SK-N-SH (cell line): ENCODE measurements at regions not wholly inside any gene's neighbourhood (a gene's known extent, or its start where the extent isn't known, plus 50 kb on each side); places are given as distances from the start of the nearest gene placed in this dataset.

Experiments used
- CTCF ChIA-PET: fragments of 300-600, 350-600 bp; formaldehyde crosslinking; extraction: SDS; loops from one replicate; lab custom pipeline; 2021; lab: Yijun Ruan, JAX
- POLR2A ChIA-PET: fragments of 350-600 bp; sonication (Branson Sonifier 250); formaldehyde crosslinking; extraction: SDS; loops from one replicate; lab custom pipeline; 2020; ENCODE audit warnings: antibody characterized with exemption, inconsistent platforms; lab: Yijun Ruan, JAX
- DNase-seq: peaks from one replicate; pipeline ENCODE4 v3.0.0; 2012
- H2AFZ ChIP-seq: fragments of 200-600 bp; sonication (generic); 2 replicates; pipeline ENCODE4 v1.8.1; 2016; ENCODE audit warnings: antibody characterized with exemption, mild to moderate bottlenecking, low read depth
- H3F3A ChIP-seq: fragments of 200-600 bp; sonication (generic); replicated peaks from 2 replicates; pipeline ENCODE3; 2016; ENCODE audit warnings: antibody characterized with exemption, mild to moderate bottlenecking; ENCODE audit not compliant: insufficient read depth
- H3K27ac ChIP-seq, 2 experiments: fragments of 200-500 bp in 1 of 2; fragments of 200-600 bp in 1 of 2; sonication (Bioruptor generic) in 1 of 2; sonication (generic), shearing (Covaris generic) in 1 of 2; 2 replicates each; pipeline versions ENCODE4 v1.5.1 to v1.6.1; 2014 to 2016; ENCODE audit warnings: low read depth in 2 of 2, inconsistent platforms in 1 of 2, low read length in 1 of 2, mild to moderate bottlenecking in 1 of 2, mixed read lengths in 1 of 2
- H3K27me3 ChIP-seq: fragments of 200-600 bp; sonication (generic), shearing (Covaris generic); 2 replicates; pipeline ENCODE4 v1.6.1; 2016; ENCODE audit warnings: mixed run types; ENCODE audit not compliant: insufficient read depth
- H3K36me3 ChIP-seq, 2 experiments: fragments of 200-500 bp in 1 of 2; fragments of 200-600 bp in 1 of 2; sonication (Bioruptor generic) in 1 of 2; sonication (generic) in 1 of 2; replicated peaks in 1 of 2; 2 replicates each; pipeline versions ENCODE3 to v1.5.1; 2014 to 2016; ENCODE audit warnings: low read length in 1 of 2, mild to moderate bottlenecking in 1 of 2; ENCODE audit not compliant: insufficient read depth in 2 of 2, control insufficient read depth in 1 of 2
- H3K4me1 ChIP-seq, 2 experiments: fragments of 200-500 bp in 1 of 2; fragments of 200-600 bp in 1 of 2; sonication (Bioruptor generic) in 1 of 2; sonication (generic), shearing (Covaris generic) in 1 of 2; 2 replicates each; pipeline versions ENCODE4 v1.5.1 to v1.6.1; 2014 to 2016; ENCODE audit warnings: low read depth in 1 of 2, low read length in 1 of 2, mixed run types in 1 of 2; ENCODE audit not compliant: insufficient read depth in 2 of 2, control insufficient read depth in 1 of 2
- H3K4me2 ChIP-seq: fragments of 200-600 bp; sonication (generic), shearing (Covaris generic); 2 replicates; pipeline ENCODE4 v1.6.1; 2017; ENCODE audit warnings: mixed run types
- H3K4me3 ChIP-seq, 2 experiments: fragments of 200-500 bp in 1 of 2; fragments of 200-600 bp in 1 of 2; sonication (Bioruptor generic) in 1 of 2; sonication (generic), shearing (Covaris generic) in 1 of 2; 2 replicates each; pipeline versions ENCODE4 v1.5.1 to v1.8.1; 2014 to 2016; ENCODE audit warnings: low read depth in 2 of 2, inconsistent platforms in 1 of 2, low read length in 1 of 2, mild to moderate bottlenecking in 1 of 2, mixed read lengths in 1 of 2, moderate library complexity in 1 of 2
- H3K79me2 ChIP-seq: fragments of 200-600 bp; sonication (generic); 2 replicates; pipeline ENCODE4 v1.8.1; 2017; ENCODE audit warnings: mild to moderate bottlenecking; ENCODE audit not compliant: insufficient read depth
- H3K9ac ChIP-seq: fragments of 200-600 bp; sonication (generic); 2 replicates; pipeline ENCODE4 v1.6.1; 2017; ENCODE audit warnings: mixed run types
- H3K9me2 ChIP-seq: fragments of 200-600 bp; sonication (generic); 2 replicates; pipeline ENCODE4 v1.6.1; 2017; ENCODE audit warnings: mixed run types
- H3K9me3 ChIP-seq: fragments of 200-600 bp; sonication (generic); 2 replicates; pipeline ENCODE4 v1.6.1; 2017; ENCODE audit warnings: mixed run types, mild to moderate bottlenecking, moderate library complexity
- H4K20me1 ChIP-seq: fragments of 200-600 bp; sonication (generic); 2 replicates; pipeline ENCODE4 v1.6.1; 2017; ENCODE audit warnings: mild to moderate bottlenecking, mixed run types; ENCODE audit not compliant: insufficient read depth
- ELF1 ChIP-seq: IDR thresholded peaks from 2 replicates; pipeline ENCODE4 v1.4.0; 2012
- EP300 ChIP-seq, 2 experiments: IDR thresholded peaks; 2 replicates each; pipeline versions ENCODE4 v1.4.0 to v1.6.1; 2012; ENCODE audit warnings: borderline replicate concordance in 1 of 2, low read depth in 1 of 2, low read length in 1 of 2
- FOSL2 ChIP-seq: IDR thresholded peaks from 2 replicates; pipeline ENCODE4 v1.4.0; 2012; ENCODE audit warnings: low read depth, mild to moderate bottlenecking, moderate library complexity, borderline replicate concordance
- FOXJ3 ChIP-seq: sonication (generic); formaldehyde crosslinking; IDR thresholded peaks from 2 replicates; pipeline ENCODE4 v1.5.1; 2020; ENCODE audit warnings: mild to moderate bottlenecking, missing genetic modification reagents
- FOXM1 ChIP-seq: IDR thresholded peaks from 2 replicates; pipeline ENCODE4 v1.4.0; 2012; ENCODE audit warnings: low read depth, mild to moderate bottlenecking
- GATA2 ChIP-seq: sonication (generic); formaldehyde crosslinking; IDR thresholded peaks from 2 replicates; pipeline ENCODE4 v1.5.0; 2020; ENCODE audit warnings: mild to moderate bottlenecking, missing genetic modification reagents
- JUND ChIP-seq: IDR thresholded peaks from 2 replicates; pipeline ENCODE4 v1.4.0; 2012
- MEF2A ChIP-seq: IDR thresholded peaks from 2 replicates; pipeline ENCODE4 v1.4.0; 2012; ENCODE audit warnings: low read depth, borderline replicate concordance
- MXI1 ChIP-seq: IDR thresholded peaks from 2 replicates; pipeline ENCODE4 v1.6.1; 2012; ENCODE audit warnings: mild to moderate bottlenecking, low read depth, low read length, improper control_type of control experiment
- NFIC ChIP-seq: IDR thresholded peaks from 2 replicates; pipeline ENCODE4 v1.4.0; 2012; ENCODE audit warnings: borderline replicate concordance
- RCOR1 ChIP-seq: fragments of 150-350 bp; IDR thresholded peaks from 2 replicates; pipeline ENCODE4 v1.6.1; 2017; ENCODE audit warnings: antibody characterized with exemption, low read length
- RFX5 ChIP-seq: IDR thresholded peaks from 2 replicates; pipeline ENCODE4 v1.6.1; 2012; ENCODE audit warnings: mild to moderate bottlenecking, improper control_type of control experiment, low read length
- RXRA ChIP-seq: IDR thresholded peaks from 2 replicates; pipeline ENCODE4 v1.4.0; 2012; ENCODE audit warnings: low read depth, mild to moderate bottlenecking, borderline replicate concordance
- SIN3A ChIP-seq: IDR thresholded peaks from 2 replicates; pipeline ENCODE4 v1.6.1; 2012; ENCODE audit warnings: low read depth, mild to moderate bottlenecking, low read length, moderate library complexity, borderline replicate concordance
- SMC3 ChIP-seq: IDR thresholded peaks from 2 replicates; pipeline ENCODE4 v1.6.1; 2012; ENCODE audit warnings: low read depth, low read length, improper control_type of control experiment
- TAF1 ChIP-seq: IDR thresholded peaks from 2 replicates; pipeline ENCODE4 v1.6.1; 2012; ENCODE audit warnings: low read depth, mild to moderate bottlenecking, low read length, moderate library complexity, borderline replicate concordance
- TCF12 ChIP-seq: IDR thresholded peaks from 2 replicates; pipeline ENCODE4 v1.4.0; 2012
- TEAD4 ChIP-seq: IDR thresholded peaks from 2 replicates; pipeline ENCODE4 v1.4.0; 2012; ENCODE audit warnings: mild to moderate bottlenecking, borderline replicate concordance; ENCODE audit not compliant: insufficient read depth
- USF2 ChIP-seq: fragments of 150-350 bp; IDR thresholded peaks from 2 replicates; pipeline ENCODE4 v1.6.1; 2017; ENCODE audit warnings: antibody characterized with exemption, low read length, low read depth, borderline replicate concordance
- YY1 ChIP-seq: IDR thresholded peaks from 2 replicates; pipeline ENCODE4 v1.4.0; 2012; ENCODE audit warnings: low read depth, mild to moderate bottlenecking
- ZBTB33 ChIP-seq: IDR thresholded peaks from 2 replicates; pipeline ENCODE4 v1.4.0; 2012; ENCODE audit warnings: low read depth, borderline replicate concordance
- WGBS: methylation state at CpG from one replicate; pipeline ENCODE4 v1.1.6; 2017; ENCODE audit warnings: low lambda C conversion rate; 5-methylcytosine and 5-hydroxymethylcytosine counted together
- TF ChIP-seq, protein P1 (sequence below): IDR thresholded peaks from 2 replicates; pipeline ENCODE4 v1.4.0; 2012; ENCODE audit warnings: low read depth

GRCh38 chr13:90413548-90413947 lies 933.9 kb upstream of the MIR17HG start:
- Histone ChIP-seq H3K9me2 (no peaks in the 10 kb centered on the region), H3K4me1 (peaks cover 0 to 28% of the 10 kb centered on the region in 2 experiments; a peak in 3 of 4 replicates), H3K27me3 (no peaks in the 10 kb centered on the region), H2AFZ (0 out of 2 replicates have a peak overlapping the region, but pooled peaks have one; percentile 13), H3K36me3 (no peaks in the 10 kb centered on the region), H3K4me2 (no peak overlapping the region), H3K27ac (no peak overlapping the region), H4K20me1 (no peaks in the 10 kb centered on the region), H3K9ac (no peak overlapping the region), H3F3A (peaks cover 22% of the 10 kb centered on the region), H3K9me3 (no peaks in the 10 kb centered on the region), H3K4me3 (no peak overlapping the region), H3K79me2 (no peaks in the 10 kb centered on the region)
- 0% methylated on average over 1 of the region's 1 CpG for WGBS
- TF ChIP-seq SMC3, result no peak
- TF ChIP-seq YY1, result no peak
- no peak for TF ChIP-seq FOXJ3 (CRISPR knock-in tag)
- no peak for TF ChIP-seq ELF1
- no peak for TF ChIP-seq EP300 (IDR thresholded peaks at IDR 0.05; ENCODE audit: borderline replicate concordance in 1 of 2, low read depth in 1 of 2, low read length in 1 of 2)
- ChIA-PET POLR2A (no interaction called here), CTCF (no interaction called here)
- DNase-seq, result no peak

DNA sequence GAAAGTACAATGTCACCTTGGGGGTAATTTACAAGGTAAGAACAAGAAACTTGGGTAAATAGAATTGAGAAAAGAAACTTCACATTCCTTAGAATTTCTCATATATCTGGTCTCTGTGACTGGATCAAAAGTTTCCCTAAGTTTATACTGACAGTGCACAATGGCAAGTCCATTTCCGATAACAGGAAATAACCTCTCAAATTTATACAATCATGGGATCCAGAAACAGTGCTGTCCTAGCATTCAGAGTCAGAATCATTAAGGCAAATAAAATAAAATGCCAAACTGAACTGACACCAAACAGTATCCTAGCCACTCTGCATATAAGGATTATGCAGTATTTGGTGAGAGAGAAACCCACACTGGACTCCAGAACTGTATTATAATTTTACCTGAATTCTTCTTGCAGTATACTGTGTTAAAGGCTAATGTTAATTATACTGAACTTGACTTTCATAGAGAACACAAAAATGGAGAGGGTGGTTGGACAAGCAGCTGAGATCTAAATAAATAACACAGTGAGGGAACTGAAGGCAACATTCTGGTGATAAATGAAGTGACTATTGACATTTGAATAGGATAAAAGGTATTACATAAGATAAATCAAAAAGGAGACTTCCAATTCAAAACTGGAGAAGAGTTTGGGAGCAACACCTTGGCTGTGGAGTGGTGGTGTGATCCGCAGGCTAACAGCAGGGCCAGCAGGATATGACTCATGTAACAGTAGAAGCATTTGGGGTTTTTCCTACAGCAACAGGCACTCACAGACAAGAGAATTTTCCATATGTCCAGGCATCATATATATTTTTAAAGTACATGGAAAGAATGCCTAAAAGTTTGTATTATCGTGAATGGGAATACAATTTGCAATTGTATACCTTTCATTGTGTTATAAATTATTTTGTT lies 932.5 kb upstream of the MIR17HG start:
- Histone ChIP-seq H3K4me2 (peak overlapping the region; percentile 41), H4K20me1 (no peaks in the 10 kb centered on the region), H2AFZ (peak overlapping the region; percentile 61), H3K27ac (peak overlapping the region; percentile 74 to 81), H3K9ac (no peak overlapping the region), H3K9me3 (no peaks in the 10 kb centered on the region), H3K9me2 (no peaks in the 10 kb centered on the region), H3K4me3 (no peak overlapping the region), H3K27me3 (no peaks in the 10 kb centered on the region), H3F3A (peaks cover 22% of the 10 kb centered on the region), H3K79me2 (no peaks in the 10 kb centered on the region), H3K36me3 (no peaks in the 10 kb centered on the region), H3K4me1 (peaks cover 0 to 28% of the 10 kb centered on the region in 2 experiments; a peak in 3 of 4 replicates)
- no peak for DNase-seq
- TF ChIP-seq GATA2 (CRISPR knock-in tag), result no peak
- no peak for TF ChIP-seq RCOR1
- 0 out of 2 replicates have a peak, but pooled peaks have one; percentile 42 for TF ChIP-seq TEAD4
- TF ChIP-seq SIN3A, result no peak
- TF ChIP-seq FOSL2, result peak; percentile 84
- 0 out of 2 replicates have a peak, but pooled peaks have one; percentile 45 for TF ChIP-seq RXRA
- no peak for TF ChIP-seq MEF2A
- TF ChIP-seq FOXM1, result no peak
- TF ChIP-seq FOXJ3 (CRISPR knock-in tag), result no peak
- peak; percentile 86 for TF ChIP-seq JUND
- no peak for TF ChIP-seq TAF1
- no peak for TF ChIP-seq ZBTB33
- TF ChIP-seq MXI1, result no peak
- TF ChIP-seq RFX5, result no peak
- TF ChIP-seq EP300 (IDR thresholded peaks at IDR 0.05; ENCODE audit: borderline replicate concordance in 1 of 2, low read depth in 1 of 2, low read length in 1 of 2), result peak in 1 of 2 experiments; percentile 73; a peak in 1 of 4 replicates
- peak; percentile 79 for TF ChIP-seq TCF12
- TF ChIP-seq, protein P1, sequence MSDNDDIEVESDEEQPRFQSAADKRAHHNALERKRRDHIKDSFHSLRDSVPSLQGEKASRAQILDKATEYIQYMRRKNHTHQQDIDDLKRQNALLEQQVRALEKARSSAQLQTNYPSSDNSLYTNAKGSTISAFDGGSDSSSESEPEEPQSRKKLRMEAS, result no peak
- no peak for TF ChIP-seq YY1
- TF ChIP-seq ELF1, result no peak
- TF ChIP-seq USF2, result no peak
- peak; percentile 51; the same call in 1 of the 2 replicates for TF ChIP-seq NFIC
- POLR2A ChIA-PET, result no interaction called here
- CTCF ChIA-PET, result no interaction called here
- WGBS, result 26% methylated on average over 3 of the region's 3 CpGs
